Breast epithelium (tissue), 3 donors: ENCODE measurements at regions not wholly inside any gene's neighbourhood (a gene's known extent, or its start where the extent isn't known, plus 50 kb on each side); places are given as distances from the start of the nearest gene placed in this dataset.

ENCODE experiments used
- POLR2A ChIP-seq: fragments of 450-650 bp; IDR thresholded peaks from one replicate; pipeline ENCODE4 v1.6.1; 2016; ENCODE audit warnings: antibody characterized with exemption, mild to moderate bottlenecking, moderate library complexity
- POLR2AphosphoS5 ChIP-seq, 3 donors: sonication (generic); formaldehyde crosslinking; IDR thresholded peaks; one replicate each; pipeline ENCODE4 v1.6.1; 2017; ENCODE audit warnings: antibody characterized with exemption in 3 of 3
- TF ChIP-seq, protein P1 (sequence below), 3 donors: fragments of 450-650 bp; IDR thresholded peaks; one replicate each; pipeline ENCODE4 v1.5.1; 2016 to 2017; ENCODE audit warnings: antibody characterized with exemption in 3 of 3, mild to moderate bottlenecking in 3 of 3, moderate library complexity in 3 of 3

- TF ChIP-seq POLR2AphosphoS5 (IDR thresholded peaks at IDR 0.05) (no peak), POLR2A (no peak)
- TF ChIP-seq, protein P1, sequence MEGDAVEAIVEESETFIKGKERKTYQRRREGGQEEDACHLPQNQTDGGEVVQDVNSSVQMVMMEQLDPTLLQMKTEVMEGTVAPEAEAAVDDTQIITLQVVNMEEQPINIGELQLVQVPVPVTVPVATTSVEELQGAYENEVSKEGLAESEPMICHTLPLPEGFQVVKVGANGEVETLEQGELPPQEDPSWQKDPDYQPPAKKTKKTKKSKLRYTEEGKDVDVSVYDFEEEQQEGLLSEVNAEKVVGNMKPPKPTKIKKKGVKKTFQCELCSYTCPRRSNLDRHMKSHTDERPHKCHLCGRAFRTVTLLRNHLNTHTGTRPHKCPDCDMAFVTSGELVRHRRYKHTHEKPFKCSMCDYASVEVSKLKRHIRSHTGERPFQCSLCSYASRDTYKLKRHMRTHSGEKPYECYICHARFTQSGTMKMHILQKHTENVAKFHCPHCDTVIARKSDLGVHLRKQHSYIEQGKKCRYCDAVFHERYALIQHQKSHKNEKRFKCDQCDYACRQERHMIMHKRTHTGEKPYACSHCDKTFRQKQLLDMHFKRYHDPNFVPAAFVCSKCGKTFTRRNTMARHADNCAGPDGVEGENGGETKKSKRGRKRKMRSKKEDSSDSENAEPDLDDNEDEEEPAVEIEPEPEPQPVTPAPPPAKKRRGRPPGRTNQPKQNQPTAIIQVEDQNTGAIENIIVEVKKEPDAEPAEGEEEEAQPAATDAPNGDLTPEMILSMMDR (IDR thresholded peaks at IDR 0.05): no peak
Measured at GRCh38 chr20:48060841-48061720, 275.8 kb upstream of the SULF2 start.
